ENCODE measurements at regions not wholly inside any gene's neighbourhood (a gene's known extent, or its start where the extent isn't known, plus 50 kb on each side); places are given as distances from the start of the nearest gene placed in this dataset.
"Not testable (repeated sequence)": the region's sequence is repeated elsewhere in the genome, so short reads cannot be mapped to it uniquely, and the experiment has no call there.

GRCh38 chr3:195999176-195999575 lies 82.7 kb downstream of the TFRC start:
- DNase-seq; H3K9me3 ChIP-seq (ENCODE audit: control insufficient read depth in 2 of 3, insufficient read depth in 1 of 3, low read length in 3 of 3); FAIRE-seq; H3K36me3 ChIP-seq (ENCODE audit: control insufficient read depth in 2 of 3, insufficient read depth in 3 of 3, low read length in 3 of 3); H3K4me1 ChIP-seq (ENCODE audit: control insufficient read depth in 2 of 3, insufficient read depth in 2 of 3, low read depth in 1 of 3, low read length in 3 of 3); H3K27me3 ChIP-seq (ENCODE audit: control insufficient read depth, insufficient read depth, low read length); H3K27ac ChIP-seq (ENCODE audit: low read depth in 2 of 2, low read length in 2 of 2); intact Hi-C loops (cut with DNase I); H3K9ac ChIP-seq (ENCODE audit: low read length in 3 of 3); H3K4me3 ChIP-seq (ENCODE audit: low read length in 3 of 3): not testable (repeated sequence)

DNA sequence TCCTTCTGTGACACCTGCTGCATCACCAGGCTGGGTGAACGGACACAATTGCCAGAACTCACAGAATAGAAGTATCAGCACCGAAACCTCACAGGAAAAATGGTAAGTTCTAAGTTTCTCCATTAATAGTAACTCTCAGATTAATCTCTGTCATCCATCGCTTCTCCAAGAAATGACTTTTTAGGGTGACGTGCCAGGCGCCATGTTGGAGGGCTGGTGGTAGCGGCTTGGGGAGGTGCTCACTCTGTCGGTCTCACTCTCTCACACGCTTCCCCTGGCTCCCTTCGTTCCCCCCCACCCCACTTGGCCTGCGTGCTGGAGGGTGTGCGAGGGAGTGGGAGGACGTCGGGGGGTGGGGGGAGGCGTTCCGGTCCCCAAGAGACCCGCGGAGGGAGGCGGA lies 85.6 kb downstream of the TFRC start:
- H3K4me1 ChIP-seq (ENCODE audit: control insufficient read depth in 2 of 3, insufficient read depth in 2 of 3, low read depth in 1 of 3, low read length in 3 of 3); H3K27ac ChIP-seq (ENCODE audit: low read depth in 2 of 2, low read length in 2 of 2); H3K27me3 ChIP-seq (ENCODE audit: control insufficient read depth, insufficient read depth, low read length); intact Hi-C loops (cut with DNase I); DNase-seq; H3K9ac ChIP-seq (ENCODE audit: low read length in 3 of 3); H3K4me3 ChIP-seq (ENCODE audit: low read length in 3 of 3); H3K36me3 ChIP-seq (ENCODE audit: control insufficient read depth in 2 of 3, insufficient read depth in 3 of 3, low read length in 3 of 3); FAIRE-seq; H3K9me3 ChIP-seq (ENCODE audit: control insufficient read depth in 2 of 3, insufficient read depth in 1 of 3, low read length in 3 of 3): not testable (repeated sequence)

- FAIRE-seq; H3K27ac ChIP-seq (ENCODE audit: low read depth in 2 of 2, low read length in 2 of 2); intact Hi-C loops (cut with DNase I); H3K4me3 ChIP-seq (ENCODE audit: low read length in 3 of 3); H3K4me1 ChIP-seq (ENCODE audit: control insufficient read depth in 2 of 3, insufficient read depth in 2 of 3, low read depth in 1 of 3, low read length in 3 of 3); H3K36me3 ChIP-seq (ENCODE audit: control insufficient read depth in 2 of 3, insufficient read depth in 3 of 3, low read length in 3 of 3); H3K9ac ChIP-seq (ENCODE audit: low read length in 3 of 3); H3K27me3 ChIP-seq (ENCODE audit: control insufficient read depth, insufficient read depth, low read length); H3K9me3 ChIP-seq (ENCODE audit: control insufficient read depth in 2 of 3, insufficient read depth in 1 of 3, low read length in 3 of 3): not testable (repeated sequence)
- peak in 1 of 5 donors; percentile 6 for DNase-seq
Observed at GRCh38 chr3:195994343-195994742, 86.0 kb upstream of the TNK2 start.

DNA sequence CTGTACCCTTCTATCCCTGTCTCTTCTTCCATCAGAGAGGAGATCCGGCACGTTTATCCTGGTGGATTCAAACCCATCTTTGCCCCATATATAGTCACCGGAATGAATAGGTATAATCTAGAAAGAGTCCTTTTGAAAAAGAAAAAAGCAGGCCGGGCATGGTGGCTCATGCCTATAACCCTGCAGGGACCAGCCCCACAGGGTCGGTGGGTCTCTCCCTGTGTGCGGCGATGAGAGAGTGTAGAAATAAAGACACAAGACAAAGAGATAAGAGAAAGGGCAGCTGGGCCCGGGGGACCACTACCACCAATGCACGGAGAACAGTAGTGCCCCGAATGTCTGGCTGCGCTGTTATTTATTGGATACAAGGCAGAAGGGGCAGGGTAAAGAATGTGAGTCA lies 85.3 kb upstream of the TNK2 start:
- FAIRE-seq; H3K9me3 ChIP-seq (ENCODE audit: control insufficient read depth in 2 of 3, insufficient read depth in 1 of 3, low read length in 3 of 3); H3K9ac ChIP-seq (ENCODE audit: low read length in 3 of 3); H3K4me3 ChIP-seq (ENCODE audit: low read length in 3 of 3); intact Hi-C loops (cut with DNase I); H3K27me3 ChIP-seq (ENCODE audit: control insufficient read depth, insufficient read depth, low read length); H3K27ac ChIP-seq (ENCODE audit: low read depth in 2 of 2, low read length in 2 of 2); H3K4me1 ChIP-seq (ENCODE audit: control insufficient read depth in 2 of 3, insufficient read depth in 2 of 3, low read depth in 1 of 3, low read length in 3 of 3); DNase-seq; H3K36me3 ChIP-seq (ENCODE audit: control insufficient read depth in 2 of 3, insufficient read depth in 3 of 3, low read length in 3 of 3): not testable (repeated sequence)

DNA sequence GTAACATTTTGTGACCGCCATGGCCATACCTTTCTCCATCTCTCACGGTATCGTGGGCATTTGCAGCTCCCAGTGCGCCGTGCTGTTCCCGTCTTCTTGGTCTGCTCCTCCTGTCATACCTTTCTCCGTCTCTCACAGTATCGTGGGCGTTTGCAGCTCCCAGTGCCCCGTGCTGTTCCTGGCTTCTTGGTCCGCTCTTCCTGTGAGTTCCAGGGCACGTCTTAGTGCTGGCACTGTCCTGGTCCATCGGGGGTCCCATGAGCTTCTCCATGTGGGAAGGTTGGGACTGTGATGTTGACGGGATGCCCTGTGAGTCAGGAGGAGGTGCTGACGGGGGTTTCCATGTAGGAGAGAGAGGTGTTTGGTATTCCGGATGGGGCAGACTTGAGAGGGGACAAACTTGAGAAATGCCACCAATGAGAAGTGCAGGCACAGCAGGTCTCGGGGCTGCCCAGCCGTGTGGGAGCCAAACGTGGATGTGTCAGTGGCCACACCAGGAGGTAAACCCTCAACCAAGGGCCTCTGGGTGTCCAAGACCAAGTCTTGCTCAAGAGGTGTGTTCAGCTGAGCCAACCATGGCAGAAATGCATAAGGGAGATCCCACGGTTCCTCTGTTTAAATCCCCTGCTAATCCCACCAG lies 84.7 kb upstream of the TNK2 start:
- DNase-seq; H3K4me1 ChIP-seq (ENCODE audit: control insufficient read depth in 2 of 3, insufficient read depth in 2 of 3, low read depth in 1 of 3, low read length in 3 of 3); H3K27ac ChIP-seq (ENCODE audit: low read depth in 2 of 2, low read length in 2 of 2); H3K9ac ChIP-seq (ENCODE audit: low read length in 3 of 3); H3K4me3 ChIP-seq (ENCODE audit: low read length in 3 of 3); H3K27me3 ChIP-seq (ENCODE audit: control insufficient read depth, insufficient read depth, low read length); H3K36me3 ChIP-seq (ENCODE audit: control insufficient read depth in 2 of 3, insufficient read depth in 3 of 3, low read length in 3 of 3); intact Hi-C loops (cut with DNase I); H3K9me3 ChIP-seq (ENCODE audit: control insufficient read depth in 2 of 3, insufficient read depth in 1 of 3, low read length in 3 of 3); FAIRE-seq: not testable (repeated sequence)

GRCh38 chr3:195991986-195992385 lies 83.6 kb upstream of the TNK2 start:
- H3K4me1 ChIP-seq (ENCODE audit: control insufficient read depth in 2 of 3, insufficient read depth in 2 of 3, low read depth in 1 of 3, low read length in 3 of 3); H3K9ac ChIP-seq (ENCODE audit: low read length in 3 of 3); H3K27ac ChIP-seq (ENCODE audit: low read depth in 2 of 2, low read length in 2 of 2); H3K36me3 ChIP-seq (ENCODE audit: control insufficient read depth in 2 of 3, insufficient read depth in 3 of 3, low read length in 3 of 3); H3K27me3 ChIP-seq (ENCODE audit: control insufficient read depth, insufficient read depth, low read length); intact Hi-C loops (cut with DNase I); H3K9me3 ChIP-seq (ENCODE audit: control insufficient read depth in 2 of 3, insufficient read depth in 1 of 3, low read length in 3 of 3); DNase-seq; H3K4me3 ChIP-seq (ENCODE audit: low read length in 3 of 3); FAIRE-seq: not testable (repeated sequence)

DNA sequence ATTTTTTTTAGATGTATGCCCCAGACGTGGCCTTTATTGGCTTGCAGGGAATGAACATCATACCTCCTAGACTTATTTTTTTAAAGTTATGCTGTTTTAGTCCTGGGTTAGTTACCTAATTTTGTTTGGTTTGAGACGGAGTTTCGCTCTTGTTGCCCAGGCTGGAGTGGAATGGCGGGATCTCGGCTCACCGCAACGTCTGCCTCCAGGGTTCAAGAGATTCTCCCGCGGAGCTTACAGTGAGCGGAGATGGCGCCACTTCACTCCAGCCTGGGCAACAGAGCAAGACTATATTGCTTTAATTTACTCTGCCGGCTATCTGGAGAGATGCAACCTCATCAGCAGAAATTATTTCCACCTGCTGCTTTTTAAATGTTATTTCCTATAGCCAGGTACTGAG lies 82.9 kb upstream of the TNK2 start:
- H3K36me3 ChIP-seq (ENCODE audit: control insufficient read depth in 2 of 3, insufficient read depth in 3 of 3, low read length in 3 of 3); H3K27me3 ChIP-seq (ENCODE audit: control insufficient read depth, insufficient read depth, low read length); H3K4me1 ChIP-seq (ENCODE audit: control insufficient read depth in 2 of 3, insufficient read depth in 2 of 3, low read depth in 1 of 3, low read length in 3 of 3); H3K27ac ChIP-seq (ENCODE audit: low read depth in 2 of 2, low read length in 2 of 2); FAIRE-seq; intact Hi-C loops (cut with DNase I); DNase-seq; H3K9ac ChIP-seq (ENCODE audit: low read length in 3 of 3); H3K9me3 ChIP-seq (ENCODE audit: control insufficient read depth in 2 of 3, insufficient read depth in 1 of 3, low read length in 3 of 3); H3K4me3 ChIP-seq (ENCODE audit: low read length in 3 of 3): not testable (repeated sequence)

DNA sequence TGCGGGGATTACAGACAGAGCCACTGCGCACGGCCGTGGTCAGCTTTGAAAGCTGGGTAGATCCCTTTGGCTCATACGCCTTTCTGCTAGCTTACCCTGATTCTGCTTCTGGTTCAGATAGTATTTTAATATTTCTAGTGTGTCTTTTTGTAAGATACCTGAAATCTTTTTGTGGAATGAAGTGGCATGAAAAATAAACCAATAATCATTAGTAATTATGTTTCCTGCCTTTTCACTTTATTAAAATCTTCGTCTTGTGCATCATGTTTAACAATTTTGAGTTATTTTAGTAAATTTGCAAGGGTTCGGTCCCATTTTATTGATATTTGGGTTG lies 82.5 kb upstream of the TNK2 start:
- H3K9me3 ChIP-seq (ENCODE audit: control insufficient read depth in 2 of 3, insufficient read depth in 1 of 3, low read length in 3 of 3); H3K4me1 ChIP-seq (ENCODE audit: control insufficient read depth in 2 of 3, insufficient read depth in 2 of 3, low read depth in 1 of 3, low read length in 3 of 3); DNase-seq; H3K27ac ChIP-seq (ENCODE audit: low read depth in 2 of 2, low read length in 2 of 2); H3K9ac ChIP-seq (ENCODE audit: low read length in 3 of 3); intact Hi-C loops (cut with DNase I); H3K36me3 ChIP-seq (ENCODE audit: control insufficient read depth in 2 of 3, insufficient read depth in 3 of 3, low read length in 3 of 3); H3K27me3 ChIP-seq (ENCODE audit: control insufficient read depth, insufficient read depth, low read length); FAIRE-seq: not testable (repeated sequence)
- H3K4me3 ChIP-seq (ENCODE audit: low read length in 3 of 3): peak overlapping the region in 2 of 3 donors; percentile 60 to 61

Measured in kidney (tissue), 10 donors.